ENCODE measurements at regions not wholly inside any gene's neighbourhood (a gene's known extent, or its start where the extent isn't known, plus 50 kb on each side); places are given as distances from the start of the nearest gene placed in this dataset.

DNA sequence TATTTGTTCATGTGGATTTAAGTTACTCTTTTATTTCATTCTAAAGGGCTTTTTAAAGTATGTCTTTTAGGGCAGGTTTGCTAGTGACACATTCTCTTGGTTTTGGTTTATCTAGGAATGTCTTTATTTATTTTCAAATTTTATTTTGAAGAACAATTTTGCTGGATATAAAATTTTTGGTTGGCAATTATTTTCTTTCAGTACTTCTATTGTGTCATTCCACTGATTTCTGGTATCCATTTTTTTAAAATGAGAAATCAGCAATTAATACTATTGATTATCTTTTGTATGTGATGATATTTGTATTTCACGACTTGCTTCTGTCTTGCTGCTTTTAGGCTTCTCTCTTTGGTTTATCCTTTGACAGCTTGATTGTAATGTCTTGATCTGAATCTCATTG lies 756.3 kb downstream of the INHBA start:
- WGBS, 3 donors: 68 to 88% (median 79%) methylated on average over 1 of the region's 1 CpG
- no peaks in the 10 kb centered on the region for H3K4me1 ChIP-seq (ENCODE audit: control insufficient read depth in 3 of 3, insufficient read depth in 2 of 3, low read depth in 1 of 3, low read length in 2 of 3)
- no peak overlapping the region for H3K27ac ChIP-seq (ENCODE audit: low read depth in 1 of 3, low read length in 2 of 3)
- FAIRE-seq: no peak
- no peak for DNase-seq
- H3K4me3 ChIP-seq (ENCODE audit: low read depth in 1 of 3, low read length in 3 of 3): no peak overlapping the region
- no peaks in the 10 kb centered on the region for H3K27me3 ChIP-seq (ENCODE audit: control insufficient read depth in 3 of 3, insufficient read depth in 3 of 3, low read length in 3 of 3)
- H3K9me3 ChIP-seq (ENCODE audit: control insufficient read depth in 2 of 2, insufficient read depth in 1 of 2, low read depth in 1 of 2, low read length in 1 of 2): peaks cover 2 to 16% of the 10 kb centered on the region in 2 donors
- no peaks in the 10 kb centered on the region for H3K36me3 ChIP-seq (ENCODE audit: control insufficient read depth in 3 of 3, insufficient read depth in 2 of 3, low read depth in 1 of 3, low read length in 3 of 3)

GRCh38 chr7:40945788-40946187 lies 757.1 kb downstream of the INHBA start:
- 93 to 97% (median 96%) methylated on average over 2 of the region's 2 CpGs for WGBS, 3 donors
- DNase-seq (no peak), FAIRE-seq (no peak)
- H3K27me3 ChIP-seq (ENCODE audit: control insufficient read depth in 3 of 3, insufficient read depth in 3 of 3, low read length in 3 of 3): no peaks in the 10 kb centered on the region
- H3K9me3 ChIP-seq (ENCODE audit: control insufficient read depth in 2 of 2, insufficient read depth in 1 of 2, low read depth in 1 of 2, low read length in 1 of 2): peaks cover 2 to 16% of the 10 kb centered on the region in 2 donors
- H3K27ac ChIP-seq (ENCODE audit: low read depth in 1 of 3, low read length in 2 of 3): no peak overlapping the region
- H3K4me3 ChIP-seq (ENCODE audit: low read depth in 1 of 3, low read length in 3 of 3): no peak overlapping the region
- H3K4me1 ChIP-seq (ENCODE audit: control insufficient read depth in 3 of 3, insufficient read depth in 2 of 3, low read depth in 1 of 3, low read length in 2 of 3): no peaks in the 10 kb centered on the region
- H3K36me3 ChIP-seq (ENCODE audit: control insufficient read depth in 3 of 3, insufficient read depth in 2 of 3, low read depth in 1 of 3, low read length in 3 of 3): no peaks in the 10 kb centered on the region

GRCh38 chr7:40944981-40945585 lies 757.8 kb downstream of the INHBA start:
- no peak for FAIRE-seq
- Histone ChIP-seq H3K36me3 (ENCODE audit: control insufficient read depth in 3 of 3, insufficient read depth in 2 of 3, low read depth in 1 of 3, low read length in 3 of 3) (no peaks in the 10 kb centered on the region), H3K9me3 (ENCODE audit: control insufficient read depth in 2 of 2, insufficient read depth in 1 of 2, low read depth in 1 of 2, low read length in 1 of 2) (peaks cover 2 to 16% of the 10 kb centered on the region in 2 donors), H3K27ac (ENCODE audit: low read depth in 1 of 3, low read length in 2 of 3) (no peak overlapping the region), H3K4me3 (ENCODE audit: low read depth in 1 of 3, low read length in 3 of 3) (no peak overlapping the region), H3K4me1 (ENCODE audit: control insufficient read depth in 3 of 3, insufficient read depth in 2 of 3, low read depth in 1 of 3, low read length in 2 of 3) (no peaks in the 10 kb centered on the region), H3K27me3 (ENCODE audit: control insufficient read depth in 3 of 3, insufficient read depth in 3 of 3, low read length in 3 of 3) (no peaks in the 10 kb centered on the region)
- DNase-seq: no peak

- WGBS, 3 donors: 66 to 80% (median 75%) methylated on average over 2 of the region's 2 CpGs
- Histone ChIP-seq H3K27me3 (ENCODE audit: control insufficient read depth in 3 of 3, insufficient read depth in 3 of 3, low read length in 3 of 3) (no peaks in the 10 kb centered on the region), H3K36me3 (ENCODE audit: control insufficient read depth in 3 of 3, insufficient read depth in 2 of 3, low read depth in 1 of 3, low read length in 3 of 3) (no peaks in the 10 kb centered on the region), H3K4me1 (ENCODE audit: control insufficient read depth in 3 of 3, insufficient read depth in 2 of 3, low read depth in 1 of 3, low read length in 2 of 3) (no peaks in the 10 kb centered on the region), H3K4me3 (ENCODE audit: low read depth in 1 of 3, low read length in 3 of 3) (no peak overlapping the region), H3K9me3 (ENCODE audit: control insufficient read depth in 2 of 2, insufficient read depth in 1 of 2, low read depth in 1 of 2, low read length in 1 of 2) (peaks cover 0 to 9% of the 10 kb centered on the region in 2 donors), H3K27ac (ENCODE audit: low read depth in 1 of 3, low read length in 2 of 3) (no peak overlapping the region)
- DNase-seq (no peak), FAIRE-seq (no peak)
Observed at GRCh38 chr7:40937879-40938278, 765.0 kb downstream of the INHBA start.

GRCh38 chr7:40935435-40935834 lies 767.5 kb downstream of the INHBA start:
- H3K4me3 ChIP-seq (ENCODE audit: low read depth in 1 of 3, low read length in 3 of 3): no peak overlapping the region
- no peak overlapping the region for H3K27ac ChIP-seq (ENCODE audit: low read depth in 1 of 3, low read length in 2 of 3)
- H3K36me3 ChIP-seq (ENCODE audit: control insufficient read depth in 3 of 3, insufficient read depth in 2 of 3, low read depth in 1 of 3, low read length in 3 of 3): no peaks in the 10 kb centered on the region
- H3K4me1 ChIP-seq (ENCODE audit: control insufficient read depth in 3 of 3, insufficient read depth in 2 of 3, low read depth in 1 of 3, low read length in 2 of 3): no peaks in the 10 kb centered on the region
- no peak for FAIRE-seq
- DNase-seq: no peak
- H3K27me3 ChIP-seq (ENCODE audit: control insufficient read depth in 3 of 3, insufficient read depth in 3 of 3, low read length in 3 of 3): no peaks in the 10 kb centered on the region
- peaks cover 0 to 9% of the 10 kb centered on the region in 2 donors for H3K9me3 ChIP-seq (ENCODE audit: control insufficient read depth in 2 of 2, insufficient read depth in 1 of 2, low read depth in 1 of 2, low read length in 1 of 2)
- 84 to 92% (median 88%) methylated on average over 2 of the region's 2 CpGs for WGBS, 3 donors

DNA sequence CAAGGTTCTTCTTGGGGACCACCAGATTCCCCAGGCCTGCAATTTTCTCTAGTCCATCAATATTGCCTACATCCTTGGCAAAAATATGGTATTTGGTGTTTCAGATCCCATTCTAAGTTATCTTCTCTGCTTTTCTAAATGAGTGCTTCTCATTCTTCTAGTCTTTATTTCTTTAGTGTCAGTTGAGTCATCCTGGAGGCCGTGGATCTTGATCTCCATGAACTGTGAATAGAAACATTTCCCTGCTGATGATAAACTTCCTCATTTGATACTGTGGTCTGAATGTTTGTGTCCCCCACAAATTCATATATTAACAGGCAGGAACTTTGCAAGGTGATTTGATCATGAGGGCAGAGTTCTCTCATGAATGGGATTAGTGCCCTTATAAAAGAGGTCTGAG lies 779.3 kb downstream of the INHBA start:
- Histone ChIP-seq H3K27ac (ENCODE audit: low read depth in 1 of 3, low read length in 2 of 3) (no peak overlapping the region), H3K27me3 (ENCODE audit: control insufficient read depth in 3 of 3, insufficient read depth in 3 of 3, low read length in 3 of 3) (no peaks in the 10 kb centered on the region), H3K4me3 (ENCODE audit: low read depth in 1 of 3, low read length in 3 of 3) (no peak overlapping the region), H3K9me3 (ENCODE audit: control insufficient read depth in 2 of 2, insufficient read depth in 1 of 2, low read depth in 1 of 2, low read length in 1 of 2) (peaks cover 0 to under 1% of the 10 kb centered on the region in 2 donors), H3K4me1 (ENCODE audit: control insufficient read depth in 3 of 3, insufficient read depth in 2 of 3, low read depth in 1 of 3, low read length in 2 of 3) (no peaks in the 10 kb centered on the region), H3K36me3 (ENCODE audit: control insufficient read depth in 3 of 3, insufficient read depth in 2 of 3, low read depth in 1 of 3, low read length in 3 of 3) (no peaks in the 10 kb centered on the region)
- 33 to 69% (median 46%) methylated on average over 1 of the region's 1 CpG for WGBS, 3 donors
- FAIRE-seq: no peak
- no peak for DNase-seq

GRCh38 chr7:40922316-40922670 lies 780.6 kb downstream of the INHBA start:
- Histone ChIP-seq H3K27ac (ENCODE audit: low read depth in 1 of 3, low read length in 2 of 3) (no peak overlapping the region), H3K4me1 (ENCODE audit: control insufficient read depth in 3 of 3, insufficient read depth in 2 of 3, low read depth in 1 of 3, low read length in 2 of 3) (no peaks in the 10 kb centered on the region), H3K27me3 (ENCODE audit: control insufficient read depth in 3 of 3, insufficient read depth in 3 of 3, low read length in 3 of 3) (no peaks in the 10 kb centered on the region), H3K36me3 (ENCODE audit: control insufficient read depth in 3 of 3, insufficient read depth in 2 of 3, low read depth in 1 of 3, low read length in 3 of 3) (no peaks in the 10 kb centered on the region), H3K9me3 (ENCODE audit: control insufficient read depth in 2 of 2, insufficient read depth in 1 of 2, low read depth in 1 of 2, low read length in 1 of 2) (no peaks in the 10 kb centered on the region), H3K4me3 (ENCODE audit: low read depth in 1 of 3, low read length in 3 of 3) (no peak overlapping the region)
- no peak for FAIRE-seq
- WGBS, 3 donors: 79 to 92% (median 80%) methylated on average over 1 of the region's 1 CpG
- no peak for DNase-seq

DNA sequence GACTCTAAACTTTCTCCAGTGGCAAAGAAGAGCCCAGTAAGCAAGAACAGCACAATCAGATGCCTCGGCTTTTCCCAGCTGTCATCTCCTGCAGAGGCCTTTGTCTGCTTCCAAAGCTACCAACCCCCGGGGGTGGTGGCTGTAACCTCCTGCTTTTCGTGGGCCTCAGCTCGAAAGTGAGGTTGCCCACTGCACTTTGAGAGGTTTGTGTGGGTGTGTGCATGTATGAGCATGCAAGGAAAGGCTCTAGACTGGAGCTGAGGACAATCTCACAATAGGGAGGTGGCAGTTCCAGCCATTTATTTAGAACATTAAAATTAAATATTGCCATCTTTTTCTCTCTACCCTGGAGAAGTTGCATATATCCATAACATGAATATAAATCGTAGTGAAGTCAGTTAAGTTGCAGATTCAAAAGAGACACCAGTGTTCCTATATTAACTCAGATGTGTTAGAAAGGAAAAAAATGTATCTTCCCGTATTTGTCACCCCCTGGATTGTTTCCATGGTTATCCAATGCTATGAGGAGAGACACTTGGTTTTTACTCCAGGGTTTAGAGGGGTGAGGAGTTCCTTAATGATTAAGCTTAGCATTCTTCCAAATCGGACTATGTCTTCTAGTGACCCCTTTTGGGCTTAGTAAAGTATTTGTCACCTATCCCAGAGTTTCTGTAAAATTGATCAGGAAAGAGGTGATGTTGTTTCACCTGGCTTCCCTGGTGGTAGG lies 781.1 kb downstream of the INHBA start:
- DNase-seq: no peak
- no peaks in the 10 kb centered on the region for H3K27me3 ChIP-seq (ENCODE audit: control insufficient read depth in 3 of 3, insufficient read depth in 3 of 3, low read length in 3 of 3)
- FAIRE-seq: no peak
- no peaks in the 10 kb centered on the region for H3K9me3 ChIP-seq (ENCODE audit: control insufficient read depth in 2 of 2, insufficient read depth in 1 of 2, low read depth in 1 of 2, low read length in 1 of 2)
- no peak overlapping the region for H3K27ac ChIP-seq (ENCODE audit: low read depth in 1 of 3, low read length in 2 of 3)
- no peaks in the 10 kb centered on the region for H3K36me3 ChIP-seq (ENCODE audit: control insufficient read depth in 3 of 3, insufficient read depth in 2 of 3, low read depth in 1 of 3, low read length in 3 of 3)
- 62 to 75% (median 68%) methylated on average over 7 of the region's 7 CpGs for WGBS, 3 donors
- no peak overlapping the region for H3K4me3 ChIP-seq (ENCODE audit: low read depth in 1 of 3, low read length in 3 of 3)
- H3K4me1 ChIP-seq (ENCODE audit: control insufficient read depth in 3 of 3, insufficient read depth in 2 of 3, low read depth in 1 of 3, low read length in 2 of 3): no peaks in the 10 kb centered on the region
